ENCODE measurements at regions not wholly inside any gene's neighbourhood (a gene's known extent, or its start where the extent isn't known, plus 50 kb on each side); places are given as distances from the start of the nearest gene placed in this dataset.
A peak's percentile ranks its signal among the peaks of the same experiment; 100 is the strongest.

DNA sequence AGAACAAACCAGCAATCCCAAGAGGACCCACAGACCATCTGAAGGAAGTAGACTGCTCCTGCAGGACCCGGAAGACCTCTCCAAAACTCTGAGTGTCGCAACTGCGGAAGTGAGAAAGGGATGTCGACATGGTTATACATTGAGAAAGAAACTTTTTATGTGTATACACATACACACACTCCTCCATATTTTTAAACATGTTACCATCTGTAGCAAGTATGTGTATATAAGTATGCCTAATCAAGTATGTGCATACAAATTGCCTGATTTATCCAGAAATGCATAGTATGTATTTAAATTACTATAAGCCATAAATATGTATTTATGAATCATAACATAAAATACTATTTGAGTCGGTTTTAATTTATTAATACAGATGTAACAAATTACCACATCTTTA lies 1220.7 kb downstream of the CDY2B start:
- H3K36me3 ChIP-seq (ENCODE audit: low read depth): no peaks in the 10 kb centered on the region
- TF ChIP-seq, protein P1, sequence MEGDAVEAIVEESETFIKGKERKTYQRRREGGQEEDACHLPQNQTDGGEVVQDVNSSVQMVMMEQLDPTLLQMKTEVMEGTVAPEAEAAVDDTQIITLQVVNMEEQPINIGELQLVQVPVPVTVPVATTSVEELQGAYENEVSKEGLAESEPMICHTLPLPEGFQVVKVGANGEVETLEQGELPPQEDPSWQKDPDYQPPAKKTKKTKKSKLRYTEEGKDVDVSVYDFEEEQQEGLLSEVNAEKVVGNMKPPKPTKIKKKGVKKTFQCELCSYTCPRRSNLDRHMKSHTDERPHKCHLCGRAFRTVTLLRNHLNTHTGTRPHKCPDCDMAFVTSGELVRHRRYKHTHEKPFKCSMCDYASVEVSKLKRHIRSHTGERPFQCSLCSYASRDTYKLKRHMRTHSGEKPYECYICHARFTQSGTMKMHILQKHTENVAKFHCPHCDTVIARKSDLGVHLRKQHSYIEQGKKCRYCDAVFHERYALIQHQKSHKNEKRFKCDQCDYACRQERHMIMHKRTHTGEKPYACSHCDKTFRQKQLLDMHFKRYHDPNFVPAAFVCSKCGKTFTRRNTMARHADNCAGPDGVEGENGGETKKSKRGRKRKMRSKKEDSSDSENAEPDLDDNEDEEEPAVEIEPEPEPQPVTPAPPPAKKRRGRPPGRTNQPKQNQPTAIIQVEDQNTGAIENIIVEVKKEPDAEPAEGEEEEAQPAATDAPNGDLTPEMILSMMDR (IDR thresholded peaks at IDR 0.05; ENCODE audit: poor library complexity, severe bottlenecking): no peak
- H3K4me1 ChIP-seq (ENCODE audit: insufficient read depth, poor library complexity, severe bottlenecking): no peaks in the 10 kb centered on the region
- no peaks in the 10 kb centered on the region for H3K27me3 ChIP-seq (ENCODE audit: insufficient read depth, poor library complexity, severe bottlenecking)
- H3K4me3 ChIP-seq (ENCODE audit: severe bottlenecking): no peak overlapping the region
- ATAC-seq (ENCODE audit: low read depth): no peak
- no peak overlapping the region for H3K27ac ChIP-seq (ENCODE audit: poor library complexity, severe bottlenecking)
- no peaks in the 10 kb centered on the region for H3K9me3 ChIP-seq (ENCODE audit: severe bottlenecking)
- DNase-seq (ENCODE audit: low spot score): no peak

GRCh38 chrY:16653971-16654370 lies 1226.0 kb downstream of the CDY2B start:
- ATAC-seq (ENCODE audit: low read depth) (peak; percentile 70), DNase-seq (ENCODE audit: low spot score) (no peak)
- Histone ChIP-seq H3K4me1 (ENCODE audit: insufficient read depth, poor library complexity, severe bottlenecking) (peaks cover 8% of the 10 kb centered on the region), H3K4me3 (ENCODE audit: severe bottlenecking) (no peak overlapping the region), H3K9me3 (ENCODE audit: severe bottlenecking) (no peaks in the 10 kb centered on the region), H3K27me3 (ENCODE audit: insufficient read depth, poor library complexity, severe bottlenecking) (no peaks in the 10 kb centered on the region), H3K27ac (ENCODE audit: poor library complexity, severe bottlenecking) (peak overlapping the region; percentile 24), H3K36me3 (ENCODE audit: low read depth) (no peaks in the 10 kb centered on the region)
- TF ChIP-seq, protein P1 (IDR thresholded peaks at IDR 0.05; ENCODE audit: poor library complexity, severe bottlenecking): no peak

DNA sequence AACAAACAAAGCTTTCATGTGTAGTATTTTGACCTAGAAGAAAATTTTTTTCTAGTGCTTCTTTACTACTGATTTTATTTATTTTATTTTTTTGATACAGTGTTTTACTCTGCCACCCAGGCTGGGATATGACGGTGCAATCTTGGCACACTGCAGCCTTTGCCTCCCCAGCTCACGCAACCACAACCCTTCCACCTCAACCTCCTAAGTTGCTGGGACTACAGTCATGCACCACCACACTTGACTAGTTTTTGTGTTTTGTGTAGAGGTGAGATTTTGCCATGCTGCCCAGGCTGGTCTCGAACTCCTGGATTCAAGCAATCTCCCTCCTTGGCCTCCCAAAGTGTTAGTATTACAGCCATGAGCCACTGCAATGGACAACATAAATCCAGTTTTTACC lies 1234.0 kb downstream of the CDY2B start:
- Histone ChIP-seq H3K4me3 (ENCODE audit: severe bottlenecking) (no peak overlapping the region), H3K36me3 (ENCODE audit: low read depth) (no peaks in the 10 kb centered on the region), H3K9me3 (ENCODE audit: severe bottlenecking) (no peaks in the 10 kb centered on the region), H3K27ac (ENCODE audit: poor library complexity, severe bottlenecking) (no peak overlapping the region), H3K4me1 (ENCODE audit: insufficient read depth, poor library complexity, severe bottlenecking) (no peaks in the 10 kb centered on the region), H3K27me3 (ENCODE audit: insufficient read depth, poor library complexity, severe bottlenecking) (no peaks in the 10 kb centered on the region)
- DNase-seq (ENCODE audit: low spot score) (no peak), ATAC-seq (ENCODE audit: low read depth) (no peak)
- TF ChIP-seq, protein P1 (IDR thresholded peaks at IDR 0.05; ENCODE audit: poor library complexity, severe bottlenecking): no peak

DNA sequence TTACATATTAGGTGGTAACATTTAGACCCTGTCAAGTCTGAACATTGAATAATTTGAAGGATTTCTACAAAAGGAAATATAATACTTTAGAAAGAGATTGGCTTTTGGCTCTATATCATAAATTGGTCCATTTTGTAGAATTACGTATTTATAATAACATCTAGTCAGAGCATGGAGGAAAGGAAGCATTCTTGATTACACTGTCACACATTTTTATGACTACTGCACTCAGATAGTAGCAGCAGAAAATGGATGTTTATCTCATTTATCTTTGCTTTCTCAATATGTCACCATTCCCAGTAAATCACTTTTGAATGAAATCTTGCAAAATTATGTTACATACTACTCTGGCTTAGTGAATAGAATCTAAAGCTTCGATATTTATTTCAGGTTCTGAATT lies 1234.6 kb downstream of the CDY2B start:
- ATAC-seq (ENCODE audit: low read depth): no peak
- no peak overlapping the region for H3K4me3 ChIP-seq (ENCODE audit: severe bottlenecking)
- TF ChIP-seq, protein P1 (IDR thresholded peaks at IDR 0.05; ENCODE audit: poor library complexity, severe bottlenecking): no peak

DNA sequence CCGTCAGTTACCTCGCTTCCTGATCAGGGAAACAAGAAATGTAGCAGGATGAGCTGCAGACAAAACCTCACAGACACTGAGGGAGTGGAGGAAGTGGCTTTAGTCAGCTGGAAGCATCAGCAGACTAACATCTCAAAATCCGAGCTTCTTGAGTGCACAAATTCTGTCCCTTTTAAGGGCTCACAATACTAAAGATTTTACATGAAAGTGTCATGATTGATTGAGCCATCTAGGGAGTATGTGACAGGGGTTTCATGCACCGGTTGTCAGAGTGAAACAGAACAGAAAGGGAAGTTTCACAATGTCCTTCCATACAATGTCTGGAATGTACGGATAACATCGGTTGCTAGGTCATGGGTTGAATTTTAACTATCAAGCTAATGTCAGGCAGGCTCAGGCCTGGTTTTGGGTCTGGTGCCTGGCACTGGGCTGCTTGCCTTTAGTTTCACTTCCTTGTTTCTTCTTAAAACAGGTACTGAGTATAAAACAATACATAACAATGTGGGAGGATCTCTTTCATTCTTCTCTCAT lies 1235.7 kb downstream of the CDY2B start:
- Histone ChIP-seq H3K4me3 (ENCODE audit: severe bottlenecking) (no peak overlapping the region), H3K9me3 (ENCODE audit: severe bottlenecking) (no peaks in the 10 kb centered on the region), H3K27me3 (ENCODE audit: insufficient read depth, poor library complexity, severe bottlenecking) (no peaks in the 10 kb centered on the region), H3K4me1 (ENCODE audit: insufficient read depth, poor library complexity, severe bottlenecking) (no peaks in the 10 kb centered on the region), H3K36me3 (ENCODE audit: low read depth) (no peaks in the 10 kb centered on the region), H3K27ac (ENCODE audit: poor library complexity, severe bottlenecking) (no peak overlapping the region)
- DNase-seq (ENCODE audit: low spot score): no peak
- TF ChIP-seq, protein P1 (IDR thresholded peaks at IDR 0.05; ENCODE audit: poor library complexity, severe bottlenecking): no peak
- no peak for ATAC-seq (ENCODE audit: low read depth)

More for the DNA sequence above, 1234.6 kb downstream of the CDY2B start:
- Histone ChIP-seq H3K36me3 (ENCODE audit: low read depth) (no peaks in the 10 kb centered on the region), H3K27me3 (ENCODE audit: insufficient read depth, poor library complexity, severe bottlenecking) (no peaks in the 10 kb centered on the region), H3K4me1 (ENCODE audit: insufficient read depth, poor library complexity, severe bottlenecking) (no peaks in the 10 kb centered on the region), H3K9me3 (ENCODE audit: severe bottlenecking) (no peaks in the 10 kb centered on the region), H3K27ac (ENCODE audit: poor library complexity, severe bottlenecking) (no peak overlapping the region)
- no peak for DNase-seq (ENCODE audit: low spot score)

All from RWPE2 (cell line).